Esophagus muscularis mucosa (tissue), 4 donors: ENCODE measurements at regions not wholly inside any gene's neighbourhood (a gene's known extent, or its start where the extent isn't known, plus 50 kb on each side); places are given as distances from the start of the nearest gene placed in this dataset.

Source experiments
- EP300 ChIP-seq: sonication (generic); formaldehyde crosslinking; IDR thresholded peaks from one replicate; pipeline ENCODE4 v1.6.1; 2017; ENCODE audit warnings: antibody characterized with exemption
- POLR2A ChIP-seq: fragments of 450-650 bp; IDR thresholded peaks from one replicate; pipeline ENCODE4 v1.6.1; 2017; ENCODE audit warnings: antibody characterized with exemption, moderate library complexity, mild to moderate bottlenecking, low read depth
- POLR2AphosphoS5 ChIP-seq, 2 donors: sonication (generic); formaldehyde crosslinking; IDR thresholded peaks; one replicate each; pipeline ENCODE4 v1.6.1; 2017; ENCODE audit warnings: antibody characterized with exemption in 2 of 2
- TF ChIP-seq, protein P1 (sequence below), 3 experiments: fragments of 200-600 bp in 2 of 3; fragments of 450-650 bp in 1 of 3; sonication (generic) in 2 of 3; IDR thresholded peaks; one replicate each; pipeline ENCODE4 v1.5.1; 2017 to 2019; ENCODE audit warnings: antibody characterized with exemption in 3 of 3, mild to moderate bottlenecking in 2 of 3, moderate library complexity in 1 of 3

GRCh38 chr1:187326557-187326956, 497.8 kb downstream of the PLA2G4A start:
- TF ChIP-seq, protein P1, sequence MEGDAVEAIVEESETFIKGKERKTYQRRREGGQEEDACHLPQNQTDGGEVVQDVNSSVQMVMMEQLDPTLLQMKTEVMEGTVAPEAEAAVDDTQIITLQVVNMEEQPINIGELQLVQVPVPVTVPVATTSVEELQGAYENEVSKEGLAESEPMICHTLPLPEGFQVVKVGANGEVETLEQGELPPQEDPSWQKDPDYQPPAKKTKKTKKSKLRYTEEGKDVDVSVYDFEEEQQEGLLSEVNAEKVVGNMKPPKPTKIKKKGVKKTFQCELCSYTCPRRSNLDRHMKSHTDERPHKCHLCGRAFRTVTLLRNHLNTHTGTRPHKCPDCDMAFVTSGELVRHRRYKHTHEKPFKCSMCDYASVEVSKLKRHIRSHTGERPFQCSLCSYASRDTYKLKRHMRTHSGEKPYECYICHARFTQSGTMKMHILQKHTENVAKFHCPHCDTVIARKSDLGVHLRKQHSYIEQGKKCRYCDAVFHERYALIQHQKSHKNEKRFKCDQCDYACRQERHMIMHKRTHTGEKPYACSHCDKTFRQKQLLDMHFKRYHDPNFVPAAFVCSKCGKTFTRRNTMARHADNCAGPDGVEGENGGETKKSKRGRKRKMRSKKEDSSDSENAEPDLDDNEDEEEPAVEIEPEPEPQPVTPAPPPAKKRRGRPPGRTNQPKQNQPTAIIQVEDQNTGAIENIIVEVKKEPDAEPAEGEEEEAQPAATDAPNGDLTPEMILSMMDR (IDR thresholded peaks at IDR 0.05): no peak
- TF ChIP-seq EP300: no peak
- TF ChIP-seq POLR2AphosphoS5 (IDR thresholded peaks at IDR 0.05): no peak
- no peak for TF ChIP-seq POLR2A
